ENCODE measurements at regions not wholly inside any gene's neighbourhood (a gene's known extent, or its start where the extent isn't known, plus 50 kb on each side); places are given as distances from the start of the nearest gene placed in this dataset.

DNA sequence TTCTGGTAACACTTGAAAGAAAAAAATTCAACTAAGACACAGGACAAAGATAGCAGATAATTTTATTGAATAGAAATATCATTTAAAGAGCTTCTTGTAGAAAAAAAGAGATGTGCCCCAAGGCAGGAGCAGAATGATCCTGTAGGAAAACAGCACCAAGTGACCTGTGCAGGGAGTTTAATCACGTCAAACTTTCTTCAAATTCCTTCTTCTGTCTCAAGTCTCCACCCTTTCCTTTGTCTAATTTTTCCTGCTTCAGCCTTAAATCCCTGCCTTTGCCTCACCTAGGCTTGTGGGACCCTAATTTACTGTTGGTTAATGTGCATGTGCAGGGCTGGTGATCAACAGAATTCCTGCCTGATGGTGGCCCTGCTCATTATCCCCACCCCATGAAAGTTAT, 481.4 kb downstream of the IPMK start:
- FAIRE-seq (no peak), DNase-seq (ENCODE audit: insufficient read length, low spot score) (no peak)
- TF ChIP-seq CTCF (IDR thresholded peaks at IDR 0.05; ENCODE audit: insufficient read depth, missing control alignments), result no peak

- no peak for FAIRE-seq
- DNase-seq (ENCODE audit: insufficient read length, low spot score), result no peak
- no peak for TF ChIP-seq CTCF (IDR thresholded peaks at IDR 0.05; ENCODE audit: insufficient read depth, missing control alignments)
Measured at GRCh38 chr10:57785546-57785945, 482.1 kb downstream of the IPMK start.

- no peak for TF ChIP-seq CTCF (IDR thresholded peaks at IDR 0.05; ENCODE audit: insufficient read depth, missing control alignments)
- no peak for FAIRE-seq
- DNase-seq (ENCODE audit: insufficient read length, low spot score), result no peak
Measured at GRCh38 chr10:57785068-57785467, 482.6 kb downstream of the IPMK start.

DNA sequence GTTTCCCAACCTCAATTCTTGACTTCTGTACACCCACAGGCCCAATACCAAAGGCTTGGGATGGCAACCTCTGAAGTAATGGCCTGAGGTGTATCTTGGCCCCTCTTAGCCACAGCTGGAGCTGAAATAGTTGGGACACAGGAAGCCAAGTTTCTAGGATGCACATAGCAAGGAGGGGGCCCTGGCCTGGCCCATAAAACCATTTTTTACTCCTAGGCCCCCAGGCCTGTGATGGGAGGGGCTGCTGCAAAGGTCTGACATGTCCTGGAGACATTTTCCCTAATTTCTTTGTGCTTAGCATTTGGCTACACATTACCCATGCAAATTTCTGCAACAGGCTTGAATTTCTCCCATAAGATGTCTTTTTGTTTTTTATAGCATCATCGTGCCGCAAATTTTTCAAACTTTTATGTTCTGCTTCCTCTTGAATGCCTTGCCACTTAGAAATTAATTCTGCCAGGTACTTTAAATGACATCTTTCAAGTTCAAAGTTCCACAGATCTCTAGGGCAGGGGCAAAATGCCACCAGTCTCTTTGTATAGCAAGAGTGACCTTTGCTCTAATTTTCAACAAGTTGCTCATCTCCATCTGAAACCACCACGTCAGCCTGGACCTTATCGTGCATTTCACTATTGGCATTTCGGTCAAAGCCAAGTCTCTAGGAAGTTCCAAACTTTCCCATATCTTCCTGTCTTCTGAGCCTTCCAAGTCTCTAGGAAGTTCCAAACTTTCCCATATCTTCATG, 490.8 kb downstream of the IPMK start:
- FAIRE-seq, result no peak
- no peak for TF ChIP-seq CTCF (IDR thresholded peaks at IDR 0.05; ENCODE audit: insufficient read depth, missing control alignments)
- no peak for DNase-seq (ENCODE audit: insufficient read length, low spot score)

DNA sequence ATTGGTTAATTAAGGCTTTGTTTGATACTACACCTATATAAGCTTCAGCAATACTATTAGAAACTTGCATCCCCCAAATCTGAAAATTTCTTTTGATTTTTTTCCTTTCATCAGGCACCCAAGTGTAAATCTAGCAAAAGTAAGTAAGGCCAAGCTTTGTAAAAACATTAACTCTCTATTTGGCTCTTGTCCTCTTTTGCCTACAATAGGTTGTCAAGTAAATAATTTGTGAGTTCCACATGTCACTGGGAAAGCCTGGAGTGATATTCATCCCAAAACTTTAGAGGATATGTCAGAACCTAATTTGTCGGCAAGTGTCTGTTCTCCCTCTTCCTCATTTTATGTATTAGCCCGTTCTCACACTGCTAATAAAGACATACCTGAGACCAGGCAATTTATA, 492.4 kb downstream of the IPMK start:
- TF ChIP-seq CTCF (IDR thresholded peaks at IDR 0.05; ENCODE audit: insufficient read depth, missing control alignments), result no peak
- no peak for DNase-seq (ENCODE audit: insufficient read length, low spot score)
- FAIRE-seq, result no peak

GRCh38 chr10:57769298-57769697, 498.4 kb downstream of the IPMK start:
- DNase-seq (ENCODE audit: insufficient read length, low spot score) (no peak), FAIRE-seq (no peak)
- no peak for TF ChIP-seq CTCF (IDR thresholded peaks at IDR 0.05; ENCODE audit: insufficient read depth, missing control alignments)

DNA sequence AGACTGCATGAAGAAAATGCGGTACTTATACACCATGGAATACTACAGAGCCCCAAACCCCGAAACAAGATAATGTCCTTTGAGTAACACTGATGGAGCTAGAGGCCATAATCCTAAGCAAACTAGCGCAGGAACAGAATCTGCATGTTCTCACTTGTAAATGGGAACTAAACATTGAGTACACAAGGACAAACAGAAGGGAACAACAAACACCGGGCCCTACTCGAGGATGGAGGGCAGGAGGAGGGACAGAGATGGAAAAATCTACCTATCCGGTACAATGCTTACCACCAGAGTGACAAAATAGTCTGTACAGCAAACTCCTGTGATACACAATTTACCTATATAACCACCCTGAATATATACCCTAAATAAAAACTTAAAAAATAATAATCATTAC, 507.9 kb downstream of the IPMK start:
- FAIRE-seq, result no peak
- TF ChIP-seq CTCF (IDR thresholded peaks at IDR 0.05; ENCODE audit: insufficient read depth, missing control alignments), result no peak
- no peak for DNase-seq (ENCODE audit: insufficient read length, low spot score)

Data from D721Med (cell line).